Right renal pelvis (tissue), 4 donors: ENCODE measurements at regions not wholly inside any gene's neighbourhood (a gene's known extent, or its start where the extent isn't known, plus 50 kb on each side); places are given as distances from the start of the nearest gene placed in this dataset.

ENCODE experiments used
- DNase-seq, 4 donors: peaks; one replicate each; pipeline ENCODE4 v3.0.0-alpha.2; 2013; ENCODE audit warnings: low read depth in 4 of 4, low spot score in 3 of 4, missing footprints in 1 of 4

DNA sequence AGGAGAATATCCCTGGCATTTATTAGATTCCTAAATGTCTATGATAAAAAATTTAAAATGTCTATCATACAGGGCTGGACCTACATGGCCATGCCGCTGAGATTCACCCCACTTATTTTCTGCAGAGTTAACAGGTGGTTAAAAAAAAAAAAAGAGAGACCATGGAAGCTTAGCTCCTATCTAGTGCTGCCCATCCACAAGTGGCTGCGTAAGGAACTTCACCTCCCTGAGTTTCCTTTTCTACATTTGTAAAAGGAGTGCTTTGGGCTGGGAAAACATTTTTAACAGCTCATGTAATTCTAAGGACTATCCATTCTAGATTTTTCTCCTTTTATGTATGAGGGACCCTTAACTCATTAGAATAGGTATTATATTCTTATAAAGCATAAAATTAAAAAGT is 534.1 kb downstream of the MMUT start:
- DNase-seq, result no peak

DNA sequence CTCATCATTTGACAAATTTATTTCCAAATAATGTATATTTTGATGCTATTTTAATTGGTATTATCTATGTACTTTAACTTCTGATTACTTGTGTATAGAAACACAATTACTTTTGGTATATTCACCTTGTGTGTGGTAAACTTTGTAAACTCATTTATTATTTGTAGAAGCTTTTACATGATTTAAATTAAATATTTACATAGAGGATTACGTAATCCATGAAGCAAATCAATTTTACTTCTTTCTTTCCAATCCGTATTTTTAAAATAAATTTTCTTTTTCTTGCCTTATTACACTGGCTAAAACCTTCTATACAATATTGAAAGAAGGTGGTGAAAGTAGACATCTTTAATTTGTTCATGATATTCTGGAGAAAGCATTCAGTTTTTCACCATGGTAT is 540.2 kb downstream of the MMUT start:
- no peak for DNase-seq

DNA sequence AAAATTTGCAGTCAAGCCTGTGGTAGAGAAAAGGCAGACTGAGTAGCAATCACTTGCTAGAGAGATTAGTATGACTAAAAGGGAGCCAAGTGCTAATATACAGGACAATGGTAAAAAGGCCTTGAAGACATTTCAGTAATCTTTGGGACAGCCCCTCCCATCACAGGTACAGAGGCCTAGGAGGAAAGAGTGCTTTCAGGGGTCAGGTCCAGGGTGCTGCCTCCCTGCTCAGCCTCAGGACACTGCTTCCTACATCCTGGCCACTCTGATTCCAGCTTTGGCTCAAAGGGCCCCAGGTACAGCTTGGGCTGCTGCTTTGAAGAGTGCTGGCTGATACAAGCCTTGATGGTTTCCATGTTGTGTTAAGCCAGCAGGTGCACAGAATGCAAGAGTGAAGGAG is 543.5 kb downstream of the MMUT start:
- DNase-seq, result no peak

DNA sequence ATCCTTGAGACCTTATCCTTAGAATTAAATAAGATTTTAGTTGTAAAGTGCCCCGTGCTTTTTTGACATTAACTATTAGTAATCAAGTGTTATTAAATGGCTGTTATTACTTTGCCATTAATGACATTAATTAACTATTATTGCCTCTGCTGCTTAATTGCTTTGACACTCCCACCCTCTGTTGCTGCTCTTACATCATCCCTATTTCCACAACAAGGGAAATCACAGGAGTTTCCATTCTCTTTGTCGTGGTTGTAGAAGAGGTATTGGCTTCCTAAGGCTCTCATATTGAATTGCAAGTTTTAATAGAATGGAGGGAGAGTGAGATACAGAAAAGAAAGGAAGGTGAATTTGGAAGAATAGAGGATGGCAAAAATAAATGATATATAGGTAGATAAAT is 545.8 kb downstream of the MMUT start:
- no peak for DNase-seq

DNA sequence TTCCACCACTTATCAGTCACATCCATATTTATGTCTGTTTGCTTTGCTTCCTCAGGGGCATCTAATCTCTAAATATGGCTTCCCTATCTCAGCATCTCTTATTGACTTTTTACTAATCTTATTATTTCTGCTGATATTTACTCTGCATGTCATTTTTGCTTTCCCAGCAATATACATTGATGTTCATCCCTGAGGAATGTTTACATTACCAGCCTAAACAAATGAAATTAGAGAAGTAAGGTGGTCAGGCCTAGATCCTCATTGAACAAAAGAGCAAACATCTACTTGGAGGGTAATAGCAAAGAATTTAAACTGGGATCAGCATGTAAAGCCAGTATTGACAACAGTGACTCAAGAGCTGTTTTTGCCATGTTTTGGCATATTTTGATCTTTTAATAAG is 546.4 kb downstream of the MMUT start:
- no peak for DNase-seq

DNA sequence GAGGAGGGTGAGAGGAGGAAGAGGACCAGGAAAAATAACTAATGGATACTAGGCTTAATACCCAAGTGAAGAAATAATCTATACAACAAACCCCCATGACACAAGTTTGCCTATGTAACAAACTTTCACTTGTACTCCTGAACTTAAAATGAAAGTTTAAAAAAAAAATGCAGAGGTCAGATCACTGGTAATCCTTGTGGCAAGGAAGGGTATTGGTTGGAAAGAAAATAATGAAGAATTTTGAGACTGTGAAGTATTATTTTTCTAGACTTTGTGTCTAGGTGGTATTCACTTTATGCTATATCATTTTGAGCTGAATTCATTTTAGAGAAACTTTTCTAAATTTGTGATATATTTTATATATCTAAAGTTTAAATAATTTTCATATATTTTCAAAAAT is 547.5 kb downstream of the MMUT start:
- no peak for DNase-seq

DNA sequence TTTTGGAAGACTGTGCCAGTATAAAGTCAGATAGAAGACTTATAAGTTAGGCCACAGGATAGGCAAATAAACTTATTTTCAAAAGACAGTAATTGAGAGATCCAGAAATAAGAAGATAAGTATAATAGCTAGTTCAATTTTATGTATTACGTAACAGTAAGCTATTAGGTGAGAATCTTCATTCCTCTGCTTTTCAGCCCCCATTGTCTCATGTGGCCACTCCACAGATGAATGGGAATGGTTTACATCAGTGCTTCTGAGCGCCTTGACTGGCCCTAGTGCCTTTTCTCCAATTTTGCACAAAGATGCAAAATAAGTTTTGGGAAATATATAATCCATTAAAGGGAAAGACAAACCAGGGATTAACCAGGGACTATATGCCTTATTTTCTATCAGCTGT is 550.5 kb downstream of the MMUT start:
- no peak for DNase-seq

DNA sequence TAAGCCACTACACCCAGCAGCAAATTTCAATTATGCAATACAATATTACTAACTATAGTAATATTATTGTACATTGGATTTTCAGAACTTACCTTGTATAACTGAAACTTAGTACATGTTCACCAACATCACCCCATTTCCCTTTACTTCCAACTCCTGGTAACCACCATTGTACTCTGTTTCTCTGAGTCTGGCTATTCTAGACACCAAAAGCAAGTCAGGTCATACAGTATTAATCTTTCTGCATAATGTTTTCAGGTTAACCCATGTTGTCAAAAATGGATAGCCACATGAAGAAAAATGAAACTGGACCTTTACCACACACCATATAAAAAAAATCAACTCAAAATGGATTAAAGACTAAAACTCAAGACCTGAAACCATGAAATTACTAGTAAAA is 558.2 kb downstream of the MMUT start:
- no peak for DNase-seq

DNA sequence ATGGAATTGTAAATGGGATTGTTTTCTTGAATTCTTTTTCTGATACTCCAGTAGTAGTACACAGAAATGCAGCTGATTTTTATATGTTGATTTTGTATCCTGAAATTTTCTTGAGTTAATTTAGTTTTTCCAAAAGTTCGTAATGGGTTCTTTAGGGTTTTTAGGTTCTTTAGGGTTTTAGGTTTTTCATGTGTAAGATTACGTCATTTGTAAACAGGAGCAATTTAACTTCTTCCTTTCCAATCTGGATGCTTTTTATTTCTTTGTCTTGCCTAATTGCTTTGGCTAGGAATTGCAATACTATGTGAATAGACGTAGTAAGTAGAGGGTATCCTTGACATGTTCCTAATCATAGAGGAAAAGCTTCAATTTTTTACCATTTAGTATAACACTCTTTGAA is 568.6 kb downstream of the MMUT start:
- no peak for DNase-seq

DNA sequence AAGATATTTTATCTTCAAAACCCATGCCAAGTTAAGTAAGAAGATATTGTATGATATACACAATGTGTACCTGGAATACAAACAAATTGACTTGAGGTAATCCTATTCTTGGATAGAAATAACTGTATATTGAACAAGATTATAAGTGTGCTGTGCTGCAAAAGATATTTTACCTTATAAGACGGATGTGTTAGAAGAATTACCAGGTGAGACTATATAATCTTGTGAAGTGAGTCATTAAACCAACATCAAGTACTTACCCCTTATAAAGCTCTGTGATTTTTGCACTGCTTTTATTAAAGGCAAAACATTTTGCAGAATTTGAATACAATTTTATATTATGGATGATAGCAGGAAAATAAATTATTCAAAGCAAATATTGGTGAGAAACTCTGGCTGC is 570.0 kb downstream of the MMUT start:
- DNase-seq, result no peak

DNA sequence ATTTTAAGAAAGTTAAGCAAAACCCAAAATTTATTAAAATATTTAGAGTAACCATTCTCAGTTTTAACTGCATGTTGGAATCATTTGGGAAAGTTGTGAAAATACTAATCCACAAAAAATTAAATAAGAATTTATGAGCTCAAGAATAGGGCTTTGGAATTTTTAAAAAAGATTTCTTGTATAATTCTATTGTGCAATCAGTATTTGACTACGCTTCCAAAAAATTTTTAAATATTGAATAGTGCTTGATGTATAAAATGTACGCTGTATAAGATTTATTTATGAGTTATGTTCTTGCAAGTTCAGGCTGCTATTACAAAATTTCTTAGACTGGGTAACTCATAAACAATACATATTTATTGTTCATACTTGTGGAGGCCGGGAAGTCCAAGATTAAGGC is 571.7 kb downstream of the MMUT start:
- no peak for DNase-seq

DNA sequence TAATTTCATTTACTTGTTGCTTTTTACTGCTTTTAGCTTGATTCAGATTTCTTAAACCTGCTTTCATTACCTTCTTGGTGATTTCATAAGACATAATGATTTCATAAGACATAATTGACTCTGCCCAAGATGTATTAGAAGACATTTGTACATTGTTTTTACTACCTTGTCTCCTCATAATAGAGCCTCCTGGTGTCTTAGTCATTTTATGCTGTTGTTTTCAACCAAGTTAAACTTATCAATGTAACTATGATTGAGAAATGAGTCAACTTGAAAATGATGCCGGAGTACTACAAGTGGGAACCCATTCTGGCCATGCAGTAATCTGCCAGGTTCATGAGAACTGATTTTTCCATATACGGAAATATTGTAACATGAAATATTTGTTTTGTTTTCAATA is 573.6 kb downstream of the MMUT start:
- DNase-seq, result no peak

DNA sequence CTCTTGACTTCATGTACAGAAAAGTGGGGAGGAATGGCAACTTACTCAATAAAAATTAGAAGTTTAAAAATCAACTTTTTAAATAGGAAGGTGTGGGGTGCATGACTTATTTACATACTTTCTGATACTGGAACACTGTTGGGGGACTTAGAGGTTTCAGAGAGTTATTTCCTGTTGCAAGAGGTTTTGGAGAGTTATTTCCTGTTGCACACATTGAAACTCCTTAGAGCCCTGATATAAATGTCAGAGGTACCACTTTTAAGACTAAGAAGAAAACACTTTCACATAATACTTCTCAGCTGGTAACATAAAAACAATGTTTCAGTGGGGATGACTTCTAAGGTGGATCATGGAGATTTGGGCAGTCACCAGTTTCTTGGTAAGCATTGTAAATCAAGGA is 579.9 kb downstream of the MMUT start:
- DNase-seq, result no peak

DNA sequence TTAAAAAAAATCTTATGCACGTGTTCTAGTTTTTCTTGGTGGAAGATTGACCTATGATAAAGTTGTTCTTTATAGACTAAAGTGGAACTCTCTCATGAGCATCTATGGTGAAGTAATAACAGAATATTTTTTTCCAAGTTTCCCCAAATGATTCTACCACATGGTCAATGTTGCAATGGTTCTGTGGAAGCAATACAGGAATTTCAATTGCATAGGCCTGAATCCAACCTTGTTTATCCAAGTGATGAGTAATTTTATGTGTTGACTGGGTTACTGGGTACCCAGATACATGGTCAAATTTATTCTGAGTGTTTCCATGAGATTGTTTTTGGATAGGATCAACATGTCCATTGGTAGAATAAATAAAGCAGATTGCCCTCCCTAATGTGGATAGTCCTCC is 581.5 kb downstream of the MMUT start:
- no peak for DNase-seq

DNA sequence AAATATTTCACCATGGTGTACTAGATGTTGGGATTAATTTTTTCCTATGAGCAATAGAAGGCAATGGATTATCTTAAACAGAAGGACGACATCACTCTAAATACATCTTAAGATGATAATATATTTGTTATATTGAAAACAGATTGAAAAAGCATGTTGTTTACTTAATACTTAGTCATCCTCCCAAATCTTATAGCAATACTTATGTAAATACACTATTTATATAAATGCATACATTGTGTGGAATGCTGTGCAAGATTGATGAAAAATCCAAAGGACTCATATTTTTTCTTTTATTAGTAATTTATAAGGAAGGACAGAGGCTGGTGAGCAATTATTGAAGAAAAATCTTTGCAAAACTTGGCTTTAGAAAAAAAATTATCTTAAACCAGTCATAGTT is 593.5 kb downstream of the MMUT start:
- no peak for DNase-seq

DNA sequence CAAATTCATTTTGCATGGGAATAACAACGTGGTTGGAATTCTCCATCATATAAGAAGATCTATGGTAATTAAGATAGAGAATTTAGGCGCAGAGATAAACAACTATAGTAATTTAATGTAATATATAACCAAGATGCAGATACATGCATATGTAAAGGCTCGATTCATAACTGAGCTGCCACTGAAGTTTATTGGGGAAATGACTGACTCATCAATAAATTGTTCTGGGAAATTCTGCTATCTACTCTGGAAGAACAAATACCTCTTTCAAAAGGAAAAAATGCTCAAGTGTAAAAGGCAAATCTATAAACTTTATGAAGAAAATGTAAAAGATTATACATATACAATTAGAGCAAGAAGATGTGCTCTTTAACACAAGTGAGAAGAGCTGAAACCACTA is 596.4 kb downstream of the MMUT start:
- DNase-seq, result no peak

DNA sequence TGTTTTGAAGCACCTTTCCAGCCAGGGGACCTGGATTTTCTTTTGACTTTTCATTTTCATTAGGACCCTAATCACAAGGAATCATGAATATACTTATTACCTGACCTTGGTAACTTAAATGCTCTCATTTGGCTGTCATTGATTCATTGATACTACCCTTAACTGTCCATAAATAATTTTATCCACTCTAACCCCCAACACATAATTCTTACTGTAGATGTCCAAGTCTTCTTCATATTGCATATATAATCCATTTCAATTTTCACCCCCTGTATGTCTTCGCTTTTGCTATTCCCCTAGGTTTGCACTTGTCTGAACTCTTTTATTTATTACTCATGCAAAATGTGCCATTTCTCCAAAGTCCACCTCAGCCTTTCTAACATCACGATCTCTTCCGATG is 602.9 kb downstream of the MMUT start:
- DNase-seq, result no peak

DNA sequence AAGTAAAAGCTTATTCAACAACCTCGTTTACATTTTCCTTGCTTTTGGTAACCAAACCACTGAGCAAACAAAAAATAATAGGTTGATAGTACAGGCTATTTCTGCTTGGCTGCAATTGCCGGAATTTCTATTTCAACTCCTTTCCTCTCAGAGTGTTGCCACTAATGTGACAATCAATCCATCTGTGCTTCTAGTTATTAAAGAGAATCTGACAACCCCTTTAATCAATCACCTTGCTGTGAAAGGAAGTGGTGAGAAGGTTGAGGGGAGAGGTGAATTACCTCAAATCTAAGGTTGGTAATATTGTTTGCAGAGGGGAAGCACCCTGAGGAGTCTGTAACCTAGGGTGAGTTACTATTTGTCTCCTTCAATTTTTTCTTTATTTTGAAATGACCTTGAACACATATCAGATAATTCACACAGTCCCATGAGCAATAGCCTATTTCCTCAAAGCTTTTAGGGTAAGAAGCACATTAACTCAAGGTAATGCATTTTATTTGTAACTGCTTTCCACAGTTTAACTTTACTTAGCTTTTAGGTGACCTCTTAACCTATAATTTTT is 603.4 kb downstream of the MMUT start:
- no peak for DNase-seq

DNA sequence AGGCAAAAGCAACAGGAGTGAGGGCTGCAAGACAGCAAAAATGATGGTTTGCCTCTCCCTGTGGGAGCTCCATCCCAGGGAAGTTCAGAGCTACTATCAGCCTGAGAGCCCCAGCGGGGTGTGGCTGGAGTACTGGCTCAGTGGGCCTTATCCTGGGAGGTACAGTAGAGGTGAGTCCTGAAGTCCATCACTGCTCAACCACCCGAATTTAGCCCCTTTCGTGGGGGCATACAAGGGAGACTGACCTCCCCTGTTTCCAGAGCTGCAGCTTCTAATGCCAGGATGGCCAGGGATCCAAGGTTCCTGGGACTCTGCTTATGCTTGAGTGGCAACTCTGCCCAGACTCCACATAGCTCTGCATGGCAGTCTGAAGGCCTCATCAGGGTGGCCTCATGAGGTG is 617.8 kb downstream of the MMUT start:
- DNase-seq, result no peak

DNA sequence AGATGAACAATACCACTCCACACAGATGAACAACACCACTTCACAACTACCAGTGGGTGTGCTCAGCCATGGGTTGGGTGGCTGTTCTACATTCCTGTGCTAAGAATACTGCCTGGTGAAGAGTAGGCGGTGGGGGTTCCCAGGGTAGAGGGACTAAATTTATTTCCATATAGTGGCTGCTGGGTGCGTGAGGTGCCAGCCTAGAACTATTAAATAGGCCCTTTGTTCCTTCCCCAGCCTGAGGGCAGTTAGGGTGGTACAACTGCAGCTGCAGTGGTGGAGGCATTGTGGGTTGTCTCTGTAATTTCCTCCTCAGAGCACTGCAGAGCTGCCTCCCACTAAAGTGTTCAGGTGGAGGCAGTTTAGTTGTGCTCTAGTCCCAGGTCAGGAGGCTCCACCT is 618.4 kb downstream of the MMUT start:
- no peak for DNase-seq

DNA sequence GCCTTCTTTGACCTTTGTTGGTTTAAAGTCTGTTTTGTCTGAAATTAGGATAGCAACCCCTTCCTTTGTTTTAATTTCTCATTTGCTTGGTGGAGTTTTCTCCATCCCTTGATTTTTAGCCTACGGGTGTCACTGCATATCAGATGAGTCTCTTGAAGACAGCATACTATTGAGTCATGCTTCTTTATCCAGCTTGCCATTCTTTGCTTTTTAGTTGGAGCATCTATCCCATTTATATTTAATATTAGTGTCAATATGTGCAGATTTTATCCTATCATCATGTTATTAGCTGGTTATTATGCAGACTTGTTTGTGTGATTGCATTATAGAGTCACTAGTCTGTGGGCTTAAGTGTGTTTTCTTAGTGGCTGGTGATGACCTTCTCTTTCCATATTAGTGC is 622.2 kb downstream of the MMUT start:
- DNase-seq, result no peak

DNA sequence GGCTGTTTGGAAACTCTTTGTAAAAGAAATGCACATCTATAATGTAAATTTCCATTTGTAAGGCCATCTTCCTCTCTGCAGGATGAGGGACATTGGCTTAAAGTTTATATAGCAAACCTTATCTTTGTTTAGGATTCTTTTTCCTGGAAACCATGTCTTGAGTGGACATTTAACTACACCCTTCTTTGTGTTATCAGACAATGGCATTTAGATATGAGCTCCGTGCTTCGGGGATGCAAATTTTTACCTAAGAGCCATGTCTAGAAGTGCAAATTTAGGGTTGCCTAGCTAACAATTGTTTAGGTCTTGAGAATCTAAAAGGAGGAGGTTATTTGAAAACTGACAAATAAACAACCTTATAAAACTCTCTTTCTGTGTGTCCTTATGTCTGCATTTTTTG is 623.8 kb downstream of the MMUT start:
- no peak for DNase-seq

DNA sequence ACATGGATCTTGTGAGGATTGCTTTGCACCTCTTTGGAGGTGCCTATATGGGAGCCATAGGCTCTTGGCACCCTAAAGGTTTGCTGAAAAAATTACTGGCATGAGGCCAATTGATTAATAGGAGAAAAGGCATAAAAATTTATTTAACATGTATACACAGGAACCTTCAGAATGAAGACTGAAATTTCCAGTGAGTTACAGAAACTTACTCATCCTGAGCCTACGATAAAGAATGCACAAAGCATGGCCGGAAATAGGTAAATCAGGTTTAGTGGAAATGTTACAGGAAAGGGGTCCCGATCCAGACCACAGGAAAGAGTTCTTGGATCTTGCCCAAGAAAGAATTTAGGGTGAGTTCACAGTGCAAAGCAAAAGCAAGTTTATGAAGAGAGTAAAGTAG is 625.3 kb downstream of the MMUT start:
- no peak for DNase-seq
